HepG2 (cell line): ENCODE measurements at regions not wholly inside any gene's neighbourhood (a gene's known extent, or its start where the extent isn't known, plus 50 kb on each side); places are given as distances from the start of the nearest gene placed in this dataset.

Source experiments
- ARID2 ChIP-seq: sonication (generic); formaldehyde crosslinking; IDR thresholded peaks from 2 replicates; pipeline ENCODE4 v1.8.1; 2022; ENCODE audit warnings: mild to moderate bottlenecking, missing genetic modification reagents, borderline replicate concordance
- EZH2 ChIP-seq: conservative IDR thresholded peaks from 2 replicates; pipeline ENCODE4 v1.6.1; 2012; ENCODE audit warnings: mild to moderate bottlenecking, low read depth, low read length, moderate library complexity
- FOXP1 ChIP-seq, 2 experiments: fragments of 450-650 bp in 1 of 2; IDR thresholded peaks; 2 replicates each; pipeline ENCODE4 v1.6.1; 2017 to 2018; ENCODE audit warnings: antibody characterized with exemption in 1 of 2
- GATA4 ChIP-seq: sonication (generic); IDR thresholded peaks from 2 replicates; pipeline ENCODE4 v1.6.1; 2016; ENCODE audit warnings: antibody characterized with exemption, low read depth, borderline replicate concordance
- HOXA7 ChIP-seq: sonication (generic); formaldehyde crosslinking; IDR thresholded peaks from 2 replicates; pipeline ENCODE4 v1.8.1; 2022; ENCODE audit warnings: mild to moderate bottlenecking, missing genetic modification reagents, moderate library complexity
- KDM6A ChIP-seq: IDR thresholded peaks from 2 replicates; pipeline ENCODE4 v1.6.1; 2016; ENCODE audit warnings: low read depth
- MED1 ChIP-seq: sonication (generic); formaldehyde crosslinking; IDR thresholded peaks from 2 replicates; pipeline ENCODE4 v1.4.0; 2020; ENCODE audit warnings: missing genetic modification reagents
- MEIS2 ChIP-seq: sonication (generic); formaldehyde crosslinking; IDR thresholded peaks from 2 replicates; pipeline ENCODE4 v1.9.0; 2021; ENCODE audit warnings: mild to moderate bottlenecking, missing genetic modification reagents
- MIER3 ChIP-seq: IDR thresholded peaks from 2 replicates; pipeline ENCODE4 v1.6.1; 2016; ENCODE audit warnings: missing compliant biosample characterization, borderline replicate concordance
- NCOA1 ChIP-seq: sonication (generic); formaldehyde crosslinking; IDR thresholded peaks from 2 replicates; pipeline ENCODE4 v1.9.0; 2021; ENCODE audit warnings: missing genetic modification reagents
- NFE2L1 ChIP-seq: sonication (generic); formaldehyde crosslinking; IDR thresholded peaks from 2 replicates; pipeline ENCODE4 v1.4.0; 2020; ENCODE audit warnings: missing genetic modification reagents, mild to moderate bottlenecking, borderline replicate concordance
- NR2F6 ChIP-seq, 2 experiments: IDR thresholded peaks; 2 replicates each; pipeline ENCODE4 v1.6.1; 2016; ENCODE audit warnings: antibody characterized with exemption in 1 of 2, mild to moderate bottlenecking in 1 of 2
- TBL1XR1 ChIP-seq: fragments of 150-350 bp; IDR thresholded peaks from 2 replicates; pipeline ENCODE4 v1.6.1; 2014; ENCODE audit warnings: borderline replicate concordance, low read length; ENCODE audit not compliant: partially characterized antibody
- TFDP2 ChIP-seq: sonication (generic); formaldehyde crosslinking; IDR thresholded peaks from 2 replicates; pipeline ENCODE4 v1.4.0; 2020; ENCODE audit warnings: missing genetic modification reagents
- ZNF160 ChIP-seq: sonication (generic); formaldehyde crosslinking; IDR thresholded peaks from 2 replicates; pipeline ENCODE4 v1.8.0; 2022; ENCODE audit warnings: mild to moderate bottlenecking, inconsistent platforms, missing genetic modification reagents
- ZNF484 ChIP-seq: sonication (generic); formaldehyde crosslinking; IDR thresholded peaks from 2 replicates; pipeline ENCODE4 v1.5.1; 2020; ENCODE audit warnings: mild to moderate bottlenecking, low read depth, missing genetic modification reagents, borderline replicate concordance
- ZNF547 ChIP-seq: sonication (generic); formaldehyde crosslinking; IDR thresholded peaks from 2 replicates; pipeline ENCODE4 v1.5.1; 2020; ENCODE audit warnings: mild to moderate bottlenecking, missing genetic modification reagents
- ZNF557 ChIP-seq: sonication (generic); formaldehyde crosslinking; IDR thresholded peaks from 2 replicates; pipeline ENCODE4 v1.4.0; 2020; ENCODE audit warnings: missing genetic modification reagents
- ZNF574 ChIP-seq: sonication (generic); formaldehyde crosslinking; IDR thresholded peaks from 2 replicates; pipeline ENCODE4 v1.4.0; 2020; ENCODE audit warnings: missing genetic modification reagents
- ZNF703 ChIP-seq: sonication (generic); formaldehyde crosslinking; IDR thresholded peaks from 2 replicates; pipeline ENCODE4 v1.5.1; 2020; ENCODE audit warnings: missing genetic modification reagents, mild to moderate bottlenecking, moderate library complexity, borderline replicate concordance
- ZSCAN21 ChIP-seq: sonication (generic); formaldehyde crosslinking; IDR thresholded peaks from 2 replicates; pipeline ENCODE4 v1.8.0; 2022; ENCODE audit warnings: mild to moderate bottlenecking, missing genetic modification reagents, moderate library complexity, borderline replicate concordance
- ZSCAN9 ChIP-seq: IDR thresholded peaks from 2 replicates; pipeline ENCODE4 v1.6.1; 2016; ENCODE audit warnings: borderline replicate concordance
- TF ChIP-seq, protein P1 (sequence below): IDR thresholded peaks from 2 replicates; pipeline ENCODE4 v1.6.1; 2012; ENCODE audit warnings: low read depth, low read length, improper control_type of control experiment
- TF ChIP-seq, protein P2 (sequence below): sonication (generic); formaldehyde crosslinking; IDR thresholded peaks from 2 replicates; pipeline ENCODE4 v1.4.0; 2020; ENCODE audit warnings: missing genetic modification reagents

DNA sequence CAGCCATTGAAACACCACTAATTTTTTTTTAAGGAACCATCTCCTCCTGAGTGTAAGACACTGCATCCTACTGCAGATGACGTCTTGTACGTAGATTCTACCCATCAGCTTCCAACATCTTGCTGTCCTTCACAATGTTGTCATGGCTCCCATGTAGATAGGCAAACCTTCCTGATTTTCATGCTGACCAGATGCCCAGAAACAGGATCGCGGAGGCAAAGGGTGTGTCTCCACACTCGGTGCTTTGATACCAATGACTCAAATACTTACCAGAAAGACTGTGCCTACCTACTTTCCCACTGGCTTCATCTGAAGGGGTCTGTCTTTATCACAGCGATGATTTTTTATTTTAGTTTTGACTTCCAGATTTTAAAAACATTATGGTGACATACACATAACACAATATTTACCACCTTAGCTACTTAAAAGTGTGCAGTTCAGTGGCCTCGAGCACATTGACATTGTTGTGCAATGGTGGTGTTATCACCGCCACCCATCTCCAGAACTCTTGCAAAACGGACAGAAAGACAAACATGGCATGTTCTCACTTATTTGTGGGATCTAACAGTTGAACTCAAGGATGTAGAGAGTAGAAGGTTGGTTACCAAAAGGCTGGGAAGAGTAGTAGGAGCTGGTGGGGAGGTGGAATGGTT lies 94.0 kb upstream of the PEG3 start (continued):
- TF ChIP-seq NFE2L1 (CRISPR knock-in tag), result no peak
- peak; percentile 89 for TF ChIP-seq NCOA1 (CRISPR knock-in tag)
- peak; percentile 89; the same call in 1 of the 2 replicates for TF ChIP-seq ZNF160 (CRISPR knock-in tag)
- peak; percentile 100 for TF ChIP-seq MIER3
- TF ChIP-seq ZNF703, result no peak
- TF ChIP-seq ARID2 (CRISPR knock-in tag), result peak; percentile 76; the same call in 1 of the 2 replicates
- peak; percentile 95 for TF ChIP-seq ZSCAN9 (CRISPR knock-in tag)
- TF ChIP-seq ZNF547 (CRISPR knock-in tag), result peak; percentile 84
- TF ChIP-seq TFDP2 (CRISPR knock-in tag), result peak; percentile 78
- TF ChIP-seq ZNF574, result peak; percentile 89
- TF ChIP-seq MEIS2 (CRISPR knock-in tag), result peak; percentile 96
- peak; percentile 91; the same call in 1 of the 2 replicates for TF ChIP-seq ZNF557 (CRISPR knock-in tag)
- no peak for TF ChIP-seq ZNF484
- TF ChIP-seq, protein P1, sequence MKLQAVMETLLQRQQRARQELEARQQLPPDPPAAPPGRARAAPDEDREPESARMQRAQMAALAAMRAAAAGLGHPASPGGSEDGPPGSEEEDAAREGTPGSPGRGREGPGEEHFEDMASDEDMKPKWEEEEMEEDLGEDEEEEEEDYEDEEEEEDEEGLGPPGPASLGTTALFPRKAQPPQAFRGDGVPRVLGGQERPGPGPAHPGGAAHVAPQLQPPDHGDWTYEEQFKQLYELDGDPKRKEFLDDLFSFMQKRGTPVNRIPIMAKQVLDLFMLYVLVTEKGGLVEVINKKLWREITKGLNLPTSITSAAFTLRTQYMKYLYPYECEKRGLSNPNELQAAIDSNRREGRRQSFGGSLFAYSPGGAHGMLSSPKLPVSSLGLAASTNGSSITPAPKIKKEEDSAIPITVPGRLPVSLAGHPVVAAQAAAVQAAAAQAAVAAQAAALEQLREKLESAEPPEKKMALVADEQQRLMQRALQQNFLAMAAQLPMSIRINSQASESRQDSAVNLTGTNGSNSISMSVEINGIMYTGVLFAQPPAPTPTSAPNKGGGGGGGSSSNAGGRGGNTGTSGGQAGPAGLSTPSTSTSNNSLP, result peak; percentile 90
- 0 out of 2 replicates have a peak, but pooled peaks have one; percentile 42 for TF ChIP-seq HOXA7 (CRISPR knock-in tag)
- peak; percentile 100 for TF ChIP-seq MED1
- peak; percentile 88 for TF ChIP-seq KDM6A (CRISPR knock-in tag)
- TF ChIP-seq ZSCAN21 (CRISPR knock-in tag), result peak; percentile 77; the same call in 1 of the 2 replicates
- no peak for TF ChIP-seq EZH2
- TF ChIP-seq, protein P2, sequence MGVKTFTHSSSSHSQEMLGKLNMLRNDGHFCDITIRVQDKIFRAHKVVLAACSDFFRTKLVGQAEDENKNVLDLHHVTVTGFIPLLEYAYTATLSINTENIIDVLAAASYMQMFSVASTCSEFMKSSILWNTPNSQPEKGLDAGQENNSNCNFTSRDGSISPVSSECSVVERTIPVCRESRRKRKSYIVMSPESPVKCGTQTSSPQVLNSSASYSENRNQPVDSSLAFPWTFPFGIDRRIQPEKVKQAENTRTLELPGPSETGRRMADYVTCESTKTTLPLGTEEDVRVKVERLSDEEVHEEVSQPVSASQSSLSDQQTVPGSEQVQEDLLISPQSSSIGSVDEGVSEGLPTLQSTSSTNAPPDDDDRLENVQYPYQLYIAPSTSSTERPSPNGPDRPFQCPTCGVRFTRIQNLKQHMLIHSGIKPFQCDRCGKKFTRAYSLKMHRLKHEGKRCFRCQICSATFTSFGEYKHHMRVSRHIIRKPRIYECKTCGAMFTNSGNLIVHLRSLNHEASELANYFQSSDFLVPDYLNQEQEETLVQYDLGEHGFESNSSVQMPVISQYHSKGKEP, result peak; percentile 90; the same call in 1 of the 2 replicates
- peak; percentile 87 for TF ChIP-seq NR2F6 (IDR thresholded peaks at IDR 0.05)
- TF ChIP-seq NR2F6 (CRISPR knock-in tag; IDR thresholded peaks at IDR 0.05), result peak; percentile 95
- peak; percentile 99 for TF ChIP-seq GATA4
- peak; percentile 96 for TF ChIP-seq TBL1XR1
- no peak for TF ChIP-seq FOXP1 (IDR thresholded peaks at IDR 0.05)
- peak; percentile 98 for TF ChIP-seq FOXP1 (CRISPR knock-in tag; IDR thresholded peaks at IDR 0.05)
